NK-92 treated with Interleukin-12 subunit alpha and Interleukin-12 subunit beta, amount 100 ng/mL, for 24 hours (cell line): ENCODE measurements at regions not wholly inside any gene's neighbourhood (a gene's known extent, or its start where the extent isn't known, plus 50 kb on each side); places are given as distances from the start of the nearest gene placed in this dataset.

Source experiments
- DNase-seq: peaks from one replicate; lab custom pipeline; 2025; lab: John Stamatoyannopoulos, UW

GRCh38 chr2:19300961-19301360 is 57.5 kb downstream of the OSR1 start:
- no peak for DNase-seq

GRCh38 chr2:19299522-19299921 is 58.9 kb downstream of the OSR1 start:
- DNase-seq = no peak

- no peak for DNase-seq
Measured at GRCh38 chr2:19299032-19299431, 59.4 kb downstream of the OSR1 start.

DNA sequence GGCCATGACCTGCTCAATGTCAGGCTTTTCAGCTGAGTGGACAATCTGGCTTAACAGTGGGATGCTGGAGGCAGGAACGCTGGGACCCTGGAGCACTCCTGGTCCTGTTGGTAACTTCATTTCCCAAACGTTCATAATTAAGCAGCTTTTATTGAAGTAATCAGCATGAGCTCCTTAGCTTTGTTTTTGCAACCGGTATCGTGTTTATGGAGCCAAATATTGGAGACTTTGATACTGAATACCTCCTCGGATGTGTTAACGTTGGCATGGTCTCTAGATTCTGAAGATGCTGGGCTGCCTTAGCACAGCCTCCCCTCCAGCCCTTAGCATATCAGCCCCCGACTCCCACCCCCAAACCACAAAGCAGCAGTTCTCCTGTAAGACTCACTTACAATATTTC is 60.7 kb downstream of the OSR1 start:
- DNase-seq = no peak

DNA sequence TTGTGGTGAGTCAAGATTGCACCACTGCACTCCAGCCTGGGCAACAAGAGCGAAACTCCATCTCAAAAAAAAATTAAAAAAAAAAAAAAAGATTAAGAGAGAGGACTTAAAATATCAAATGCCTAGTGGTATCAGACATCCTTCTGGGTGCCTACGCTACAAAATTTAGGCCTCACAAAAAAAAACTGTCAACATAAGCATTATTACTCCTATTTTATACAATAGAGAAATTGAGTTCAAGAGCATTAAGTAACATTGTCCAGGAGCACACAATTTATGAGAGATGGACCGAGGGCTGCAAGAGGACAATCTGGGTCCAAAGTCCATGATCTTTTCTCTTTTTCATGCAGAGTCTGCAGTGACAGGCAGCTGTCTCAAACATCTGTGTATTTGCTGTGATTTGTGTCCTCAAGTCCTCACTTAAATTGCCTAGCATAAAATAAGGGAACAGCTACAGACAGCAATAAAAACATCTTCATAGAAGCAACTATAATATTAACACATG is 62.4 kb downstream of the OSR1 start:
- DNase-seq = no peak

GRCh38 chr2:19292007-19292406 is 66.4 kb downstream of the OSR1 start:
- DNase-seq = no peak

- DNase-seq = no peak
Measured at GRCh38 chr2:19288291-19288690, 70.1 kb downstream of the OSR1 start.

GRCh38 chr2:19287324-19287723 is 71.1 kb downstream of the OSR1 start:
- DNase-seq = no peak

DNA sequence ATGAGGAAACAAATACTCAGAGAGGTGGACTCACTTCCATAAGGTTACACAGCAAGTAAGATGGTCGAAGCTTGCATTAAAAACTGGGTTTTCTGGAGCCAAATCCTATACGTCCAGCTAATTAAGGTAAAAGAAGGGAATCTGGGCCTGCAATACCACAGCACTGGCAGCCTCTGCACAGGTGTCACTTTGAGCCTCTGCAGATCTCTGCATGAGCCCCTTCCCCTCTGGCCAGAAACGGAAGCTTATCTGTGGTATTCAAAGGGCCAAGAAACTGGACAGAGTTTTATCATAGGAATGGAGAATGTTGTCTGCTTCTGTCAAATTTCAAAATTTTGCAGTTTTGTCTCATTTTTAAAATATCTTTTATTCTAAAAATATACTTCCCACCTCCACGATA is 76.1 kb downstream of the OSR1 start:
- no peak for DNase-seq

DNA sequence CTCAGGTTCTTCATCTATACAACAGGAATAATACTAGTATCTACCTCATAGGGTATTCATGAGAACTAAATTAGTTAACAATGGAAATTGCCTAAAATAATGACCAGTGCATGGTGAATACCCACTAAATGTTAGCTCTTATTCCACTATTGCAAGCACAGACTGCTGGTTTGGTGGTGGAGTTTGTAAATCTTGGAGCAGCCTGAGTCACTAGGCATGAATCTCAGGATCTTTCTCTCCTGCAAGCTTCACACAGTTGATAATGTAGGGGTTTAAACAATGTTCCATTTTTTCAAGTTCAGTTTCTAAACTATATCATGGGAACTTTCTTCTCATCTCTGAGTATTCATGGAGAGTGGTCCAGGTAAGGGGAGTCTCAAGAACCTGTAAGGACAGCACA is 84.0 kb downstream of the OSR1 start:
- DNase-seq = no peak

GRCh38 chr2:19272941-19273470 is 85.4 kb downstream of the OSR1 start:
- DNase-seq = no peak

DNA sequence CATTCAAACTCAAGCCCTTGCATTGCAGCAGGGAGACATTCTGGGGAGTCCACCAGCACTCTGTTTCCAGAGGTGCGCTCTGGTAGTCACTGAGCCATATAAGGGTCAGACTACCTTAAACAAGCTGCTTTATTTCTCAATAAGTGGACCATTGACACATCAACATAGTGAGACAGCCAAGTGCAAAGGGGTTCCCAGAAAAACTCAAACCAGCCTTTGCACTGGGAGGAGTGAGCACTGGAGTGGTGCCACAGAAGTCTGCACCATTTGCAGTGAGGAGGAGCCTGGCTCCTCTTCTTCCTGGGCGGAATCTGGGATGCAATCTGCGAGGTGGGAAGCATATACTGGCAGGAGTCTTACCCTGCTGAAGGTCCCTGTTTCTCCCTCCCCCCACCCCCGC is 86.4 kb downstream of the OSR1 start:
- DNase-seq = no peak

DNA sequence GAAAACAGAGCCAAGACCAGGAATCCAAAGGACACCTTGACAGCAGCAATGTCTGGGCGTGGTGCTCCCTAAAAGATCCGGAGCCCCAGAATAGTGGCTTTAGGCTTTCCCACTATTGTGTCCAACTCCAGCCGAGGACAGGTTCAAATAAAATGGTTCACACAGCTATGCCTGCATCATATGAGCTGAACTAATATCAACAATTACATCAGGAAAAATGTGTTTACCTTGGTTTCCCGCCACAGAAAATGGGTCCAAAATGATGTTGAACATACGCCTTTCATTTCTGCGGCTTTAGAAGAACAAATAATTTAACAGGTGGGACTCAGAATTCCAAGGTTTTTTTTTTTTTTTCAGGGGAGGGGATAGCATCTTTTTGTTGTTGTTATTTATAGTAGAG is 93.6 kb downstream of the OSR1 start:
- DNase-seq = no peak

DNA sequence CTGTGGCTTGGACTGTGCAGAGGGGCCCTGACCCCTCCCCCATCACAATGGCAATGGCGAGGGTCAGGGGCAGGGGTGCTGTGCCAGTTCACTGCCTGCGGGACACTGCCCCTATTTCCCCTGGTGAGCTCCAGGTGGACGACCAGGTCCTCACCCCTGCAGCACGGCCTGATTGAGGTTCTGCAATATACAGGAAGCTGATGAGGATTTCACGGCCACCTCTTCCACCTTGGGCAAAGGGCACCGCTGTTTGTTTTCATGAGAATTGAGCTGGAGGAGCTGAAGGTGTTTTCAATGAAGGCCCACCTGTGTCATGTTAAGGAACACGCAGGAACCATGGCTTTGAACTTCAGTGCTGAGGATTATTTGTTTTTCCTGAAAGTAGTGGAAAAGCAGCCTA is 96.3 kb downstream of the OSR1 start:
- no peak for DNase-seq

DNA sequence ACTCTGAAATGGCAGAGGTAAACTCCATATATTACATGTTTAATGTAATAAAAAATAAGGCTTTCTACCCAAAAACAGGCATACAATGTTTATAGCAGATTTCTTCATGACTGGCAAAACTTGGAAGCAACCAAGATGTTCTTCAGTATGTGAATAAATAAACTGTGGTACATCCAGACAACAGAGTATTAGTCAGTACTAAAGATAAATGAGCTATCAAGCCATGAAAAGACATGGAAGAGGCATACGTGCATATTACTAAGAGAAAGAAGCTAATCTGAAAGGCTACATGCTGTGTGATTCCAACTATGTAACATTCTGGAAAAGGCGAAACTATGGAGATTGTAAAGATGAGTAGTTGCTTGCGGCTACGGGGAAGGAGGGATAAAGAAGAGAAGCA is 97.4 kb downstream of the OSR1 start:
- DNase-seq = no peak

DNA sequence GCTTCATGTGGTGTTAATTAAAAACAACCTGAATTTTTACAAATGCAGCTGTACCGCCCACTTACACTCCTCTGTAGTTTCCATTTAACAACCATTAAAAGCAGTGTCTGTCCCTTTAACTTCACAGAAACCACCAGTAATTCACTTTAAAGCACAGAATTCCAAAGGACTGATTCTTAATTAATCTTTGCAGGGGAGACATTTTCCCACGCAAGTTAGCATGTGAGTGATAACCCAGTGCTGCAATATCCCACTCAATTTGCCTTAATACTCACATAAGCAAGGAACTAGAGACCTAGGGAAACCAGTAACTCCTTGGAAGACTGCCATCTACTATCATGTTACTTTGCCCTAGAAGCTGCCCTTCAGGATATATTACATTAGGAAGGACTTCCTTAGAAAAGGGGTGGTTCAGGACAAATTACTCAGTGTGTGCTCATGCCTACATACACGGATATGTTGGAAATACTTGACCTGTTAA is 102.3 kb downstream of the OSR1 start:
- DNase-seq = no peak

DNA sequence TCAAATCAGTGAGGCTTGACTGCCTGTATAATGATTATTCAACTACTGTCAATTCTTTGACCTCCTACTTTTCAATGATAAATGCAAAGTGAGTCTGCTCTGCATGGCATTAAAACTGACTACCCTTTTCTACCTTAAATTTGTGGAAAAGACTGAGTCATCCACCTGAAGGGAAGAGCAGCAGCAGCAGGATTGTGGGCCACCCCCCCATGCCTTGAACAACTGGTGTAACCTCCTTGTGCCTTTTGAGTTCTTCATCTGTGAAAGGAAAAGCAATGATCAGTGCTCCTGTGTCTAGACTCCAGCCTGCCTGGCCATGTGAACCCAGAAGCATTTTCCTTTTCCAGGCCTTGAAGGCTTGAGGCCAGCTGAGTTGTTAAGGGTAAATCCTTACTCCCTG is 102.9 kb downstream of the OSR1 start:
- no peak for DNase-seq

- DNase-seq = no peak
Measured at GRCh38 chr2:19251554-19251953, 106.9 kb downstream of the OSR1 start.

- no peak for DNase-seq
Measured at GRCh38 chr2:19250906-19251305, 107.5 kb downstream of the OSR1 start.

DNA sequence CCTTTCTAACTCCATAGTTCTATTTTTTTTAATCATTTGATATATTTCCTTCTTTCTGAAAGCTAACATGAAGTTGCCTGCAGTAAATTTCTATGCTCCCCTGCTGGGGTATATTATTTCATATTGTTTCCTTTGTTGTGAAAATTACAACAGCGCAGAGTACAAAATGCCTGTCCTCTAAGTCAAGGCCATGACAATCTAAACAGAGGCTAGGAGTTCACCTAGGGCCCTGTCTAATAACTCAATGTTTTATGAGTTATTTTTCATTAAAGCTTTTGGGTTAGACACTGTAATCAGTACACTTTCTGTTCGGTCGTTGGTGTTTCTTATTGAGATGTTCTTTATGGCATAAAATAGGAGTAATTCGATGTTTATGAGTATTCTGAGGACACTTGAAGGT is 111.2 kb downstream of the OSR1 start:
- DNase-seq = no peak

DNA sequence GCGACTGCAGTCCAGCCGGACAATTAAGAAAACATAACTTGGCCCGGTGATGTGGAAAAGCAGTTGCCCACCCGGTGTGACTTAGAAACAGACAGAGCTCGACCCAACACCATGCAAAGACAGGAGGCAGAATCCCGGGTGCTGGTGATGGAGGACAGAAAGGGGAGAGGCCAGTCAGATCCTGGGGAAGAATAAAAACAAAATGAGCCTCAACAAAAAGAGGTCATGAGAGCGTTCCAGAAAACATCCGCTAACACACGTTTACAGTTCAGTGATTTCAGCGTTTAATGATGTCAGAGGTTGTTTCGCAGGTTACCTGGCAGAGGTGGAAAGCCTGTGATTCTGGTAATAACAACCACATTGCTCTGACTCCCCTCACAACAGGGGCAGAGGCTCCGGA is 111.9 kb downstream of the OSR1 start:
- no peak for DNase-seq

DNA sequence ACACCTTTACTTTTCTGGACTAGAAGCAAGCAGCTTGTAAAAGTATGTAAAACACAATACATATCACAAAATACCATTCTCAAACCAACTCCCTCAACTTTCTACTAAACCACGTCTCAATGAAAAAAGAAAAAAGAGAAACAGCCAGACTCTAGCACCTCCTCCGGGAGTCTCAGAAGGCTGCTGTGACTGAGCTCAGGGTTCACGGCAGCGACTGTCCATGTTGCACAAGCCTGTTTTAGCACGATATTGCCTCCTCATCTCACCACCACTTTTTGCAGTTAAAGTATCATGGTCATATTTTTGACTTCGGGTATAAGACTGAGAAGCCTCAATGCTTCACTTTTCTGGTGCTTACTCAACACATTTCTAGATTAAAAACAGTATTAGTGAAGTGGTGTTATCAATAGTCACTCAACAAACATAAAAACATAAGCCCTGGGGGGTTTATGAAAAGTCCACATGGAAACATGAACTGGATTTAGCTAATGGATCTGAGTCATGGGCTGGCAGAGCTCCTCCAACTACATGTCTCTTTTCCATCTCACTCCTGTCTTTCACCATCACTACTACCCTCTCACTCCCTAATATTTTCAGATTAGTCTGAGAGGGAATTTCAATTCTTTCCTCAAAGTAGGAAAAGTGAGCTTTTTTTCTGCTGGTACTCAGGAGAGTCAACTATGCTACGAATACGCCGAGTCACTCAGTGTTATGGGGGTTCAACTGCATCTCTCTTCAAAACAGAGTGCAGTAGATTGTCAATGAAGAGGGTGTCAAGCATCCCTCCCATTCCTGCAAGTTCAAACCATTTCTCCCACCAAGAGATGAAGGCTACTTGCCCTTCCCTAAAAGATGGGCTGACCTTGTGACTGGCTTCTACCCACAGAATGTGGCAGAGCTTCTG is 113.7 kb downstream of the OSR1 start:
- DNase-seq = no peak

GRCh38 chr2:19238440-19239060 is 119.9 kb downstream of the OSR1 start:
- no peak for DNase-seq
